KMS-11 (cell line): ENCODE measurements at regions not wholly inside any gene's neighbourhood (a gene's known extent, or its start where the extent isn't known, plus 50 kb on each side); places are given as distances from the start of the nearest gene placed in this dataset.
"Not testable (repeated sequence)": the region's sequence is repeated elsewhere in the genome, so short reads cannot be mapped to it uniquely, and the experiment has no call there.

Experiments
- H2AFZ ChIP-seq: fragments of 200-600 bp; sonication (generic); 2 replicates; pipeline ENCODE4 v1.6.1; 2016; ENCODE audit warnings: antibody characterized with exemption, mixed run types, low read depth
- H3K27ac ChIP-seq: fragments of 200-600 bp; sonication (generic); 2 replicates; pipeline ENCODE4 v1.6.1; 2016; ENCODE audit warnings: mild to moderate bottlenecking, mixed run types
- H3K27me3 ChIP-seq: fragments of 200-600 bp; sonication (generic); 2 replicates; pipeline ENCODE4 v1.6.1; 2017; ENCODE audit warnings: mild to moderate bottlenecking, low read depth, mixed run types, moderate library complexity; ENCODE audit not compliant: insufficient read depth
- H3K36me3 ChIP-seq: fragments of 200-600 bp; sonication (generic); 2 replicates; pipeline ENCODE4 v1.6.1; 2017; ENCODE audit warnings: mild to moderate bottlenecking, mixed run types; ENCODE audit not compliant: insufficient read depth
- H3K4me1 ChIP-seq: fragments of 200-600 bp; sonication (generic); 2 replicates; pipeline ENCODE4 v1.6.1; 2016; ENCODE audit warnings: mild to moderate bottlenecking, low read depth, mixed run types; ENCODE audit not compliant: poor library complexity, severe bottlenecking
- H3K4me2 ChIP-seq: fragments of 200-600 bp; sonication (generic); 2 replicates; pipeline ENCODE4 v1.7.0; 2016; ENCODE audit warnings: mild to moderate bottlenecking, mixed run types
- H3K4me3 ChIP-seq: fragments of 200-600 bp; sonication (generic); IDR thresholded peaks from 2 replicates; pipeline ENCODE4 v1.6.1; 2017; ENCODE audit warnings: low read depth, low read length, mixed read lengths; ENCODE audit not compliant: insufficient read depth
- H3K79me2 ChIP-seq: fragments of 200-600 bp; sonication (generic); 2 replicates; pipeline ENCODE4 v1.6.1; 2016; ENCODE audit warnings: low read depth, mixed run types; ENCODE audit not compliant: insufficient read depth
- H3K9ac ChIP-seq: fragments of 200-600 bp; sonication (generic); 2 replicates; pipeline ENCODE4 v1.6.1; 2016; ENCODE audit warnings: mild to moderate bottlenecking, mixed run types
- H4K20me1 ChIP-seq: fragments of 200-600 bp; sonication (generic); 2 replicates; pipeline ENCODE4 v1.6.1; 2016; ENCODE audit warnings: mild to moderate bottlenecking, mixed run types; ENCODE audit not compliant: insufficient read depth
- TF ChIP-seq, protein P1 (sequence below): fragments of 200-600 bp; sonication (generic); conservative IDR thresholded peaks from 2 replicates; pipeline ENCODE4 v1.6.1; 2017; ENCODE audit warnings: low read depth, mild to moderate bottlenecking, antibody characterized with exemption, low read length, moderate library complexity, mixed read lengths

GRCh38 chr2:82023710-82024109 is 1719.2 kb upstream of the LRRTM1 start:
- no peaks in the 10 kb centered on the region for H3K79me2 ChIP-seq
- no peaks in the 10 kb centered on the region for H3K36me3 ChIP-seq
- TF ChIP-seq, protein P1, sequence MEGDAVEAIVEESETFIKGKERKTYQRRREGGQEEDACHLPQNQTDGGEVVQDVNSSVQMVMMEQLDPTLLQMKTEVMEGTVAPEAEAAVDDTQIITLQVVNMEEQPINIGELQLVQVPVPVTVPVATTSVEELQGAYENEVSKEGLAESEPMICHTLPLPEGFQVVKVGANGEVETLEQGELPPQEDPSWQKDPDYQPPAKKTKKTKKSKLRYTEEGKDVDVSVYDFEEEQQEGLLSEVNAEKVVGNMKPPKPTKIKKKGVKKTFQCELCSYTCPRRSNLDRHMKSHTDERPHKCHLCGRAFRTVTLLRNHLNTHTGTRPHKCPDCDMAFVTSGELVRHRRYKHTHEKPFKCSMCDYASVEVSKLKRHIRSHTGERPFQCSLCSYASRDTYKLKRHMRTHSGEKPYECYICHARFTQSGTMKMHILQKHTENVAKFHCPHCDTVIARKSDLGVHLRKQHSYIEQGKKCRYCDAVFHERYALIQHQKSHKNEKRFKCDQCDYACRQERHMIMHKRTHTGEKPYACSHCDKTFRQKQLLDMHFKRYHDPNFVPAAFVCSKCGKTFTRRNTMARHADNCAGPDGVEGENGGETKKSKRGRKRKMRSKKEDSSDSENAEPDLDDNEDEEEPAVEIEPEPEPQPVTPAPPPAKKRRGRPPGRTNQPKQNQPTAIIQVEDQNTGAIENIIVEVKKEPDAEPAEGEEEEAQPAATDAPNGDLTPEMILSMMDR = no peak; the same call in 1 of the 2 replicates
- H3K4me2 ChIP-seq = no peak overlapping the region
- no peak overlapping the region for H3K27ac ChIP-seq
- H3K27me3 ChIP-seq = no peaks in the 10 kb centered on the region
- H4K20me1 ChIP-seq = no peaks in the 10 kb centered on the region
- H3K4me1 ChIP-seq = no peaks in the 10 kb centered on the region
- H3K9ac ChIP-seq = no peak overlapping the region
- H2AFZ ChIP-seq = no peak overlapping the region
- H3K4me3 ChIP-seq = no peak overlapping the region

GRCh38 chr2:82013641-82014040 is 1709.1 kb upstream of the LRRTM1 start:
- Histone ChIP-seq H3K4me1 (no peaks in the 10 kb centered on the region), H3K4me3 (no peak overlapping the region), H3K79me2 (no peaks in the 10 kb centered on the region), H2AFZ (no peak overlapping the region), H3K27me3 (no peaks in the 10 kb centered on the region), H3K27ac (no peak overlapping the region), H3K4me2 (no peak overlapping the region), H3K9ac (no peak overlapping the region), H4K20me1 (no peaks in the 10 kb centered on the region), H3K36me3 (no peaks in the 10 kb centered on the region)
- TF ChIP-seq, protein P1 = no peak

DNA sequence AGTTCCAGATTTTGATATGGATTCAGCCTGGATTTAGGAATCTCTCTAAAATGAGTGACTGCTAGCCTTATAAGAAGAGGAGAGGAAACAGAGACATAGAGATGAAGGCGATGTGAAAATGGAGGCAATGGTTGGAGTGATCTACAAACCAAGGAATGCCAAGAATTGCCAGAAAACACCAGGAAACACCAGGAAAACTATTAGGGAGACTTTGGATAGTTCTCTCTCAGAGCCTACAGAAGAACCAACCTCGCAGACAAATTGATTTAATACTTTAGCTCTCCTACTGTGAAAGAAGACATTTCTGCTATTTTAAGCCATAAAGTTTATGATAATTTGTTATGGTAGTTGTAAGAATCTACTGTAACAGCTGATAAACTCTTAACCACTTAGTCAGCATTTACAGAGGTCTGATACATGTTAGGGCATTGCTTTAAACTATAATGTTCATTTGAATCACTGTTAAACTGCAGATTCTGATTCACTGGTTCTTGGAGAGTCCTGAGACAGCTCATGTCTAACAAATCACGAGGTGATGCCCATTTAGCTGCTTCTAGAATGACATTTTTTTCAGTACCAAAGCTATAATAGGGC is 1702.6 kb upstream of the LRRTM1 start:
- no peak overlapping the region for H3K4me3 ChIP-seq
- TF ChIP-seq, protein P1 = no peak
- no peak overlapping the region for H3K4me2 ChIP-seq
- no peaks in the 10 kb centered on the region for H3K4me1 ChIP-seq
- no peaks in the 10 kb centered on the region for H3K79me2 ChIP-seq
- no peaks in the 10 kb centered on the region for H3K36me3 ChIP-seq
- no peaks in the 10 kb centered on the region for H4K20me1 ChIP-seq
- no peak overlapping the region for H3K9ac ChIP-seq
- no peaks in the 10 kb centered on the region for H3K27me3 ChIP-seq
- no peak overlapping the region for H3K27ac ChIP-seq
- H2AFZ ChIP-seq = no peak overlapping the region

DNA sequence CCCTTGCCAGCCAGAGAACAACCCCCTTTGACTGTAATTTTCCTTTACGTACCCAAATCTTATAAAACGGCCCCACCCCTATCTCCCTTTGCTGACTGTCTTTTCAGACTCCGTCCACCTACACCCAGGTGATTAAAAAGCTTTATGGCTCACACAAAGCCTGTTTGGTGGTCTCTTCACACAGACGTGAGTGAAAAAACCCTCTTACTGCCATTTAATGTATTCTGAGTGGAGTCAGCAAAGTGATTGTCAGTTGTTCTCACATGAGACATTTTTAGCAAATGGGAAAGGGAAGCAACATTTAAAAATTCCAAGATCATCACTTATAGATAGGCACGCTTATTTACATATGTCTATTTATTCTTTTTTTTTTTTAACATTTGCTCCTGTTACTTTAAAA is 1701.3 kb upstream of the LRRTM1 start:
- H3K27me3 ChIP-seq, H3K4me3 ChIP-seq, H2AFZ ChIP-seq, H3K4me1 ChIP-seq, H3K4me2 ChIP-seq, H3K27ac ChIP-seq, H3K9ac ChIP-seq, H4K20me1 ChIP-seq, H3K36me3 ChIP-seq, H3K79me2 ChIP-seq: not testable (repeated sequence)

DNA sequence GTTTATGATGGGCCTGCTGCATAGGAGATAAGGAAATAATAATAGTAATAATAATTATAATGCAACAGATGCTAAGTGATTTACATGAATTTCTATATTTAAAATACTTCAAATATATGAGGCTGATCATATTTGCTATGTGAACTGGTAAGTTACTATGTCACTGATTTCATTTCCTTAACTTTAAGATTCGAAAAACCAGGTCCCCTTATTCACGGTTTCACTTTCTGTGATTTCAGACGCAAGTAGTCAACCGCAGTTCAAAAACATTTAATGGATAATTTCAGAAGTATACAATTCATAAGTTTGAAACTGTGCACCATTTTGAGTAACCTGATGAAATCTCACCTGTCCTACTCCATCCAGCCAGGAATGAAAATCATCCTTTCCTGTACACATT is 1697.1 kb upstream of the LRRTM1 start:
- TF ChIP-seq, protein P1 = no peak
- Histone ChIP-seq H3K9ac (no peak overlapping the region), H3K79me2 (no peaks in the 10 kb centered on the region), H3K36me3 (no peaks in the 10 kb centered on the region), H3K4me2 (no peak overlapping the region), H3K4me1 (no peaks in the 10 kb centered on the region), H4K20me1 (no peaks in the 10 kb centered on the region), H3K27me3 (no peaks in the 10 kb centered on the region), H3K27ac (no peak overlapping the region), H3K4me3 (no peak overlapping the region), H2AFZ (no peak overlapping the region)
